AG04450 (cell line): ENCODE measurements at regions not wholly inside any gene's neighbourhood (a gene's known extent, or its start where the extent isn't known, plus 50 kb on each side); places are given as distances from the start of the nearest gene placed in this dataset.

ENCODE experiments used
- CTCF ChIA-PET: fragments of 300-600, 350-600 bp; formaldehyde crosslinking; extraction: SDS; loops from one replicate; lab custom pipeline; 2022; ENCODE audit warnings: antibody characterized with exemption, inconsistent platforms; lab: Charles Lee
- POLR2A ChIA-PET: fragments of 350-600 bp; formaldehyde crosslinking; extraction: SDS; loops from one replicate; lab custom pipeline; 2021; ENCODE audit warnings: antibody characterized with exemption, inconsistent platforms; lab: Yijun Ruan, JAX
- DNase-seq: peaks from one replicate; pipeline ENCODE4 v3.0.0-alpha.2; 2011; ENCODE audit warnings: low read depth, low spot score
- H3K27ac ChIP-seq: one replicate; pipeline ENCODE4 v1.5.1; 2012; ENCODE audit warnings: low read depth, low read length, control low read depth
- H3K27me3 ChIP-seq: one replicate; pipeline ENCODE4 v1.6.0; 2012; ENCODE audit warnings: low read length; ENCODE audit not compliant: control insufficient read depth, insufficient read depth
- H3K4me3 ChIP-seq: 2 replicates; pipeline ENCODE4 v1.5.1; 2011; ENCODE audit warnings: mild to moderate bottlenecking, low read depth, low read length, control low read depth
- H3K9me3 ChIP-seq: 2 replicates; pipeline ENCODE4 v1.5.1; 2012; ENCODE audit warnings: low read length; ENCODE audit not compliant: control insufficient read depth, insufficient read depth
- CTCF ChIP-seq: IDR thresholded peaks from 2 replicates; pipeline ENCODE4 v1.5.1; 2011; ENCODE audit warnings: low read depth, low read length, control low read depth, inconsistent platforms

GRCh38 chr2:160889439-160890170 lies 270.6 kb upstream of the TANK start:
- no peaks in the 10 kb centered on the region for H3K27me3 ChIP-seq
- no peak overlapping the region for H3K4me3 ChIP-seq
- TF ChIP-seq CTCF = no peak
- H3K9me3 ChIP-seq = 0 out of 2 replicates have a peak, but pooled peaks cover 2% of the 10 kb centered on the region
- POLR2A ChIA-PET = no interaction called here
- no peak for DNase-seq
- no peak overlapping the region for H3K27ac ChIP-seq
- CTCF ChIA-PET = interaction anchor here (0.9 kb wide), 2 partner anchors 17 to 21 kb away, joined by 3 to 4 read pairs; no protein-coding TSS in a partner anchor

- no peak for TF ChIP-seq CTCF
- H3K27ac ChIP-seq = no peak overlapping the region
- no peak overlapping the region for H3K4me3 ChIP-seq
- H3K9me3 ChIP-seq = 0 out of 2 replicates have a peak, but pooled peaks cover 2% of the 10 kb centered on the region
- H3K27me3 ChIP-seq = no peaks in the 10 kb centered on the region
- ChIA-PET CTCF (interaction anchor here (0.9 kb wide), 2 partner anchors 18 to 20 kb away, joined by 3 to 4 read pairs; no protein-coding TSS in a partner anchor), POLR2A (no interaction called here)
- DNase-seq = no peak
Observed at GRCh38 chr2:160890667-160891352, 269.4 kb upstream of the TANK start.

- 0 out of 2 replicates have a peak, but pooled peaks cover 2% of the 10 kb centered on the region for H3K9me3 ChIP-seq
- no peak overlapping the region for H3K27ac ChIP-seq
- no peaks in the 10 kb centered on the region for H3K27me3 ChIP-seq
- DNase-seq = no peak
- no peak for TF ChIP-seq CTCF
- CTCF ChIA-PET = no interaction called here
- POLR2A ChIA-PET = no interaction called here
- no peak overlapping the region for H3K4me3 ChIP-seq
Observed at GRCh38 chr2:160891353-160891740, 268.9 kb upstream of the TANK start.

GRCh38 chr2:160892204-160892603 lies 268.0 kb upstream of the TANK start:
- 0 out of 2 replicates have a peak, but pooled peaks cover 2% of the 10 kb centered on the region for H3K9me3 ChIP-seq
- DNase-seq = no peak
- no peak overlapping the region for H3K27ac ChIP-seq
- no peak overlapping the region for H3K4me3 ChIP-seq
- POLR2A ChIA-PET = no interaction called here
- CTCF ChIA-PET = no interaction called here
- no peak for TF ChIP-seq CTCF
- no peaks in the 10 kb centered on the region for H3K27me3 ChIP-seq

GRCh38 chr2:160893581-160893980 lies 266.6 kb upstream of the TANK start:
- CTCF ChIA-PET = no interaction called here
- POLR2A ChIA-PET = no interaction called here
- Histone ChIP-seq H3K9me3 (0 out of 2 replicates have a peak, but pooled peaks cover 2% of the 10 kb centered on the region), H3K27ac (no peak overlapping the region), H3K4me3 (no peak overlapping the region), H3K27me3 (no peaks in the 10 kb centered on the region)
- DNase-seq = no peak
- no peak for TF ChIP-seq CTCF
